Endothelial cell of umbilical vein (primary cell): ENCODE measurements at regions not wholly inside any gene's neighbourhood (a gene's known extent, or its start where the extent isn't known, plus 50 kb on each side); places are given as distances from the start of the nearest gene placed in this dataset.

ENCODE experiments used
- EZH2 ChIP-seq: IDR thresholded peaks from 2 replicates; pipeline ENCODE4 v1.6.1; 2012; ENCODE audit warnings: borderline replicate concordance, low read depth, mild to moderate bottlenecking, moderate library complexity, low read length, inconsistent platforms; ENCODE audit not compliant: severe bottlenecking
- GATA2 ChIP-seq: IDR thresholded peaks from 2 replicates; pipeline ENCODE4 v1.7.0; 2011; ENCODE audit warnings: low read depth, mild to moderate bottlenecking, moderate library complexity, mixed read lengths, low read length; ENCODE audit not compliant: insufficient read length, insufficient read depth
- POLR2A ChIP-seq: IDR thresholded peaks from 2 replicates; pipeline ENCODE4 v1.6.1; 2012; ENCODE audit warnings: low read depth, mild to moderate bottlenecking, control low read depth, low read length
- POLR2AphosphoS5 ChIP-seq: IDR thresholded peaks from 2 replicates; pipeline ENCODE4 v1.6.1; 2012; ENCODE audit warnings: low read depth, mild to moderate bottlenecking, control low read depth, low read length, moderate library complexity; ENCODE audit not compliant: insufficient read depth
- TF ChIP-seq, protein P1 (sequence below), 2 donors: IDR thresholded peaks; 1 replicate in 1 of 2; 2 replicates in 1 of 2; pipeline ENCODE4 v1.5.1; 2011; ENCODE audit warnings: low read length in 2 of 2, mild to moderate bottlenecking in 2 of 2, moderate library complexity in 2 of 2, control low read depth in 1 of 2, inconsistent platforms in 1 of 2, low read depth in 1 of 2; ENCODE audit not compliant: insufficient read depth in 1 of 2; ENCODE audit errors: extremely low read depth in 1 of 2

DNA sequence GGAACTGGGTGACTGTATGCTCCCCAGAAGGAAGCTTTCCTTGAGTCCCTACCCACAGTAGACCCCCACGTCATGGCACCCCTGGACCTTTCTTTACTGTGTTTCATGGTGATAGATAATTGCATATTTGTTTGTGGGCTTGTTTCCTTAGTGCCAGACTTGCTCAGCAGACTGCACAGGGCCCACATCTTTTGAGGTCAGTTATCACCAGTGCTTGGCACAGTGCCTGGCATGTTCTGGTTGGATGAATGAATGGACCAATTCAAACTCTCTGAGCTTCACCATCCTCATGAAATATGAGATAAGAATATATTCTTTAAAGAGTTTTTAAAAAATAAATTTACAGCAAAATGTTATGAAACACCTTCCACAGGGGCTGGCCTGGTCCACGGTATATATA, 78.4 kb upstream of the EMX2 start:
- TF ChIP-seq GATA2 = no peak
- TF ChIP-seq, protein P1, sequence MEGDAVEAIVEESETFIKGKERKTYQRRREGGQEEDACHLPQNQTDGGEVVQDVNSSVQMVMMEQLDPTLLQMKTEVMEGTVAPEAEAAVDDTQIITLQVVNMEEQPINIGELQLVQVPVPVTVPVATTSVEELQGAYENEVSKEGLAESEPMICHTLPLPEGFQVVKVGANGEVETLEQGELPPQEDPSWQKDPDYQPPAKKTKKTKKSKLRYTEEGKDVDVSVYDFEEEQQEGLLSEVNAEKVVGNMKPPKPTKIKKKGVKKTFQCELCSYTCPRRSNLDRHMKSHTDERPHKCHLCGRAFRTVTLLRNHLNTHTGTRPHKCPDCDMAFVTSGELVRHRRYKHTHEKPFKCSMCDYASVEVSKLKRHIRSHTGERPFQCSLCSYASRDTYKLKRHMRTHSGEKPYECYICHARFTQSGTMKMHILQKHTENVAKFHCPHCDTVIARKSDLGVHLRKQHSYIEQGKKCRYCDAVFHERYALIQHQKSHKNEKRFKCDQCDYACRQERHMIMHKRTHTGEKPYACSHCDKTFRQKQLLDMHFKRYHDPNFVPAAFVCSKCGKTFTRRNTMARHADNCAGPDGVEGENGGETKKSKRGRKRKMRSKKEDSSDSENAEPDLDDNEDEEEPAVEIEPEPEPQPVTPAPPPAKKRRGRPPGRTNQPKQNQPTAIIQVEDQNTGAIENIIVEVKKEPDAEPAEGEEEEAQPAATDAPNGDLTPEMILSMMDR (IDR thresholded peaks at IDR 0.05; ENCODE audit: extremely low read depth in 1 of 2, insufficient read depth in 1 of 2, low read depth in 1 of 2, low read length in 2 of 2) = no peak
- no peak for TF ChIP-seq EZH2
- TF ChIP-seq POLR2AphosphoS5 = no peak
- TF ChIP-seq POLR2A = no peak
